ENCODE measurements at regions not wholly inside any gene's neighbourhood (a gene's known extent, or its start where the extent isn't known, plus 50 kb on each side); places are given as distances from the start of the nearest gene placed in this dataset.

- SMC1A ChIA-PET (ENCODE audit: uncharacterized antibody, unreplicated experiment), result interaction anchor here (2.2 kb wide), 1 partner anchor 343 kb away, joined by 14 read pairs; no protein-coding TSS in a partner anchor
- H3K4me3 ChIP-seq, result no peak overlapping the region
- POLR2A ChIA-PET, result no interaction called here
- no peaks in the 10 kb centered on the region for H3K27me3 ChIP-seq (replicated peaks in 1 of 2; ENCODE audit: control insufficient read depth in 2 of 2, insufficient read depth in 2 of 2, low read length in 1 of 2)
- no peaks in the 10 kb centered on the region for H3K4me1 ChIP-seq (ENCODE audit: control insufficient read depth, insufficient read depth, low read length)
- FAIRE-seq (no peak), DNase-seq (ENCODE audit: low read depth, low spot score) (no peak), ATAC-seq (no peak)
- no peak overlapping the region for H2AFZ ChIP-seq (ENCODE audit: control insufficient read depth, low read depth, low read length)
- in situ Hi-C loops (cut with MboI) (no loop called here), intact Hi-C loops (cut with micrococcal nuclease; ENCODE audit: unreplicated experiment) (loop anchor here (5.0 kb wide), 1 partner anchor 95 kb away; no protein-coding TSS in a partner anchor)
- H3K36me3 ChIP-seq (ENCODE audit: control insufficient read depth in 2 of 2, insufficient read depth in 2 of 2, low read length in 1 of 2), result no peaks in the 10 kb centered on the region
- H3K9me3 ChIP-seq (replicated peaks; ENCODE audit: control insufficient read depth, insufficient read depth, low read length), result no peaks in the 10 kb centered on the region; the same call in 2 of the 3 replicates
- TF ChIP-seq MTA2 (IDR thresholded peaks at IDR 0.05; ENCODE audit: low read depth) (no peak), NFIC (IDR thresholded peaks at IDR 0.05; ENCODE audit: low read depth, low read length) (no peak), HCFC1 (IDR thresholded peaks at IDR 0.05; ENCODE audit: low read length) (no peak), CREM (IDR thresholded peaks at IDR 0.05; ENCODE audit: low read depth) (no peak), GABPA (IDR thresholded peaks at IDR 0.05; ENCODE audit: low read depth) (no peak), SUZ12 (IDR thresholded peaks at IDR 0.05; ENCODE audit: unreplicated experiment) (no peak), CBX5 (IDR thresholded peaks at IDR 0.05; ENCODE audit: low read depth) (no peak), MTA3 (IDR thresholded peaks at IDR 0.05; ENCODE audit: borderline replicate concordance, low read length) (no peak), CHD2 (IDR thresholded peaks at IDR 0.05; ENCODE audit: borderline replicate concordance, low read depth, low read length) (no peak), CTCF (IDR thresholded peaks at IDR 0.05 in 2 of 3, conservative IDR thresholded peaks at IDR 0.05 in 1 of 3; ENCODE audit: control insufficient read depth in 2 of 3, extremely low read depth in 1 of 3, insufficient read depth in 1 of 3, low read depth in 3 of 3, low read length in 3 of 3) (no peak), ZSCAN29 (IDR thresholded peaks at IDR 0.05) (no peak), EED (IDR thresholded peaks at IDR 0.05; ENCODE audit: low read depth) (no peak), ZNF24 (IDR thresholded peaks at IDR 0.05) (no peak), IKZF2 (IDR thresholded peaks at IDR 0.05) (no peak)
- H3K4me2 ChIP-seq (ENCODE audit: control insufficient read depth, insufficient read depth), result no peak overlapping the region
- RAD21 ChIA-PET (ENCODE audit: unreplicated experiment), result interaction anchor here (2.8 to 6.2 kb wide), 2 partner anchors 11 to 344 kb away, joined by 11 to 31 read pairs; no protein-coding TSS in a partner anchor
- H4K20me1 ChIP-seq (ENCODE audit: control insufficient read depth, insufficient read depth), result no peaks in the 10 kb centered on the region
- no peaks in the 10 kb centered on the region for H3K79me2 ChIP-seq (ENCODE audit: control insufficient read depth, insufficient read depth, low read length)
- H3K9ac ChIP-seq (ENCODE audit: control insufficient read depth, insufficient read depth, low read length), result no peak overlapping the region
- WGBS (ENCODE audit: insufficient coverage, insufficient replicate concordance, low lambda C conversion rate, missing lambda C conversion rate), result 9% methylated on average over 6 of the region's 6 CpGs
- BruUV-seq (replicated peaks), result no TSS peak
- CTCF ChIA-PET, result interaction anchor here (1.0 to 8.7 kb wide), 5 partner anchors 8 to 962 kb away, joined by 3 to 80 read pairs (median 20); no protein-coding TSS in a partner anchor
- H3K27ac ChIP-seq (ENCODE audit: control insufficient read depth, insufficient read depth), result no peak overlapping the region
Observed at GRCh38 chr20:22682381-22682780, 98.0 kb upstream of the FOXA2 start.

All from GM12878 (cell line).